ENCODE measurements at regions not wholly inside any gene's neighbourhood (a gene's known extent, or its start where the extent isn't known, plus 50 kb on each side); places are given as distances from the start of the nearest gene placed in this dataset.

GRCh38 chr4:22062676-22063075, 114.1 kb upstream of the KCNIP4 start:
- ATAC-seq (ENCODE audit: poor library complexity): no peak
- no peak for DNase-seq
- intact Hi-C loops (cut with DNase I): no loop called here

DNA sequence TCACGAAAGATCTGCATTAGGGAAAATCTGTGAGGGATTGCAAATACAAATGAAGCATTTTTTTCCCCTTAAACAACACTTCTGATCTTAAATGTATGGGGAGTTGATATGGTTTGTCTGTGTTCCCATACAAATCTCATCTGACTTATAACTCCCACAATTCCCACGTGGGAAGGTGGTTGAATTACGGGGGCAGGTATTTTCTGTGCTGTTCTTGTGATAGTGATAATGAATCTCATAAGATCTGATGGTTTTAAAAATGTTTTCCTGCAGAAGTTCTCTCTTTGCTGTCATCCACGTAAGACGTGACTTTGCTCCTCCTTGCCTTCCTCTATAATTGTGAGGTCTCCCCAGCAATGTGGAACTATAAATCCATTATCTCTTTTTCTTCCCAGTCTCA, 107.4 kb upstream of the KCNIP4 start:
- no peak for DNase-seq

DNA sequence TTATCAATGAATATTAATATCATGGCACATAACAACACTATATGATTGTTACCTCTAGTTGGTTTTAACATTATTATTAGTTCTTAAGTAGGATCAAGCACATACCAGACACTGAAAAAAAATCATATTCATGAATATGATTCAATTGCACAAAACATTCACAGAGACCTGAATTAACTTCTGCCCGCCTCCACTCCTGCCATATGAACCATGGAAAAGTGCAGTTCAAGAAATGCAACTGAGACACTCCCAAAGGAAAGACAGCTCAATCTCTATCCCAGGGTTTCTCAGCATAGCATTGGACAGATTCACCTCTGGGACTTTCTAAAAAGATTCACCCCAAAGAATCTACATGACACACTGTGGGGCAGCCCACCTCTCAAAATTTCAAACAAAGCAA, 103.5 kb upstream of the KCNIP4 start:
- DNase-seq (no peak), ATAC-seq (ENCODE audit: poor library complexity) (no peak)
- intact Hi-C loops (cut with DNase I): no loop called here

More for the DNA sequence above, 107.4 kb upstream of the KCNIP4 start:
- ATAC-seq (ENCODE audit: poor library complexity): no peak
- intact Hi-C loops (cut with DNase I): no loop called here

GRCh38 chr4:22048323-22048722, 99.8 kb upstream of the KCNIP4 start:
- DNase-seq (no peak), ATAC-seq (ENCODE audit: poor library complexity) (no peak)
- intact Hi-C loops (cut with DNase I): no loop called here

GRCh38 chr4:22047793-22048192, 99.2 kb upstream of the KCNIP4 start:
- no peak for ATAC-seq (ENCODE audit: poor library complexity)
- intact Hi-C loops (cut with DNase I): no loop called here
- DNase-seq: no peak

DNA sequence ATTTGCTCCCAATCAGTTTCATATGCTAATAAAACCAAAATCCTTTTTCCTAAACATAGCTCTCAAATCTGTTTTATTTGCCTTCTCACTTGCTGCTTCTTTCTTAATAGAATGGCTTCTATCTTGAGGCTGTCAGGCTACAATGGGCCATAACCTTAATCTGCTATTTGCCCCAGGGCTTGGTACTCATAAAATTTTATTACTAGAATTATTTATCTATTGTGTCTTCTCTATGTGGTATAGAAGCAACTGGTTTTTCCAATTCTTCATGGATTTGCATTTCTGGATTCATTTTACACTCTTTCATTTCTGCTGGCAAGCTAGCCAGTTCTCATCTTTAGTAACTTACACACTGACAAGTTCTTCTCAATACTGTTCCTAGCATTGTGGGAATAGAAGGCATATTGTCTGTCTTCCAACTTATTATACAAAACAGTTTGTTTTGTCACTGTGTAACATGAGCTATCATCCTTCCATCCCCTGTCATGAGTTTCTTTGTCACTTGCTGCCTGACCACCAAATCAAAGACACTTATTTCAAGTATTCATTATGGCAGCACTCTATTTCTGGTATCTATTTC, 96.6 kb upstream of the KCNIP4 start:
- no peak for ATAC-seq (ENCODE audit: poor library complexity)
- intact Hi-C loops (cut with DNase I): no loop called here
- DNase-seq: no peak

DNA sequence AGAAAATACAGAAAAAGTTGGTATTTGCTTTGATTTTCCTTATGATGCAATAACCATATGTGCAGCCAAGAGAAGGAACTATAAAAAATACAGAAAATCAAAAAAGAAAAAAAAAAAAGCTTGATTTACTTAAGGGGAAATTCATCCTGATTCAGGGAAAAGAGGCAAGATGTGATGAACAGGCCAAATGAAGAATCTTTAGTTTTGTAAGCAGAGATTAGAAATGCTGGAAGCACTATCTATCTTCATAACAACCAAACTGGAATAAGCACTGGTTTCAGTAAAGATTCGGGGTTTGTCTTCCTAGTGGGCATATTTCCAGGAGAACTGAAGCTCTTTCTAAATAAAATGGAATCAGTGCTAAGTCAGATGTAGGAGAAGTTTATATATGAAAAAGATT, 82.9 kb upstream of the KCNIP4 start:
- DNase-seq: no peak
- intact Hi-C loops (cut with DNase I): no loop called here
- no peak for ATAC-seq (ENCODE audit: poor library complexity)

- intact Hi-C loops (cut with DNase I): no loop called here
- ATAC-seq (ENCODE audit: poor library complexity) (no peak), DNase-seq (no peak)
Measured at GRCh38 chr4:22030881-22031280, 82.3 kb upstream of the KCNIP4 start.

DNA sequence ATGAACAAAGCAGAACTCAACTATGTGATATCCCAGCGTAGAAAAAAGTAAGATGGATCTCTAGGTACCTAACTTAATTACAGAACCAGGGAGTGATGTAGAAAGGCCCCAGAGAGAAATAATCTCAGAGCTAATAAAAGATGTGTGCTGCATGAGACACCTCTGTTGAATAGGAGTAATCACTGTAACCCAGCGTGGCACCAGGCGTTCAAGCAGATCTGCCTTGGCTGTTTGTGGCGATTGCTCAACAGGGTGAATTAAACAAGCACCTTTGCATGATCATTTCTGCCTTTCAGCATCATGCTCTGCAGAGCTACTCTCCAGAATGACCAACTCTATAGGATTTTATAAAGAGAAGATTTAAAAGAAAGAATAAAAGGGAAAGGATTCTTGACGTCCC, 81.7 kb upstream of the KCNIP4 start:
- DNase-seq: no peak
- no peak for ATAC-seq (ENCODE audit: poor library complexity)
- intact Hi-C loops (cut with DNase I): no loop called here

GRCh38 chr4:22029803-22030202, 81.2 kb upstream of the KCNIP4 start:
- intact Hi-C loops (cut with DNase I): no loop called here
- ATAC-seq (ENCODE audit: poor library complexity) (no peak), DNase-seq (no peak)

GRCh38 chr4:22021106-22021505, 72.5 kb upstream of the KCNIP4 start:
- intact Hi-C loops (cut with DNase I): no loop called here
- no peak for ATAC-seq (ENCODE audit: poor library complexity)
- DNase-seq: no peak

GRCh38 chr4:22020129-22020528, 71.6 kb upstream of the KCNIP4 start:
- intact Hi-C loops (cut with DNase I): no loop called here
- no peak for ATAC-seq (ENCODE audit: poor library complexity)
- DNase-seq: no peak

- ATAC-seq (ENCODE audit: poor library complexity): no peak
- intact Hi-C loops (cut with DNase I): no loop called here
- no peak for DNase-seq
Measured at GRCh38 chr4:22019676-22020075, 71.1 kb upstream of the KCNIP4 start.

GRCh38 chr4:22014222-22014741, 65.7 kb upstream of the KCNIP4 start:
- no peak for ATAC-seq (ENCODE audit: poor library complexity)
- intact Hi-C loops (cut with DNase I): no loop called here
- DNase-seq: no peak

- ATAC-seq (ENCODE audit: poor library complexity) (no peak), DNase-seq (no peak)
- intact Hi-C loops (cut with DNase I): no loop called here
Measured at GRCh38 chr4:22003878-22004277, 55.3 kb upstream of the KCNIP4 start.

All from Right ventricle myocardium superior (tissue), 1 donor.